Retinal pigment epithelial cell (primary cell): ENCODE measurements at regions not wholly inside any gene's neighbourhood (a gene's known extent, or its start where the extent isn't known, plus 50 kb on each side); places are given as distances from the start of the nearest gene placed in this dataset.

Source experiments
- DNase-seq: peaks from one replicate; pipeline ENCODE4 v3.0.0-alpha.2; 2010; ENCODE audit warnings: low read depth
- H3K4me3 ChIP-seq: 2 replicates; pipeline ENCODE4 v1.5.1; 2011; ENCODE audit warnings: mild to moderate bottlenecking, low read length, control low read depth, moderate library complexity
- CTCF ChIP-seq: conservative IDR thresholded peaks from 2 replicates; pipeline ENCODE4 v1.5.1; 2011; ENCODE audit warnings: low read depth, low read length, control low read depth, inconsistent platforms

- H3K4me3 ChIP-seq: no peak overlapping the region
- no peak for TF ChIP-seq CTCF
- DNase-seq: no peak
These were observed 495.9 kb upstream of the ARID1B start for GRCh38 chr6:156281266-156281665.

GRCh38 chr6:156280065-156280464, 497.1 kb upstream of the ARID1B start:
- no peak for TF ChIP-seq CTCF
- H3K4me3 ChIP-seq: no peak overlapping the region
- DNase-seq: no peak

GRCh38 chr6:156279261-156279969, 497.8 kb upstream of the ARID1B start:
- DNase-seq: no peak
- no peak for TF ChIP-seq CTCF
- H3K4me3 ChIP-seq: no peak overlapping the region

- TF ChIP-seq CTCF: no peak
- H3K4me3 ChIP-seq: no peak overlapping the region
- no peak for DNase-seq
These were observed 504.0 kb upstream of the ARID1B start for GRCh38 chr6:156273065-156273711.

- no peak for TF ChIP-seq CTCF
- H3K4me3 ChIP-seq: no peak overlapping the region
- no peak for DNase-seq
These were observed 507.3 kb upstream of the ARID1B start for GRCh38 chr6:156269751-156270369.

GRCh38 chr6:156268849-156269248, 508.3 kb upstream of the ARID1B start:
- TF ChIP-seq CTCF: no peak
- DNase-seq: no peak
- no peak overlapping the region for H3K4me3 ChIP-seq

GRCh38 chr6:156262014-156262413, 515.2 kb upstream of the ARID1B start:
- no peak for TF ChIP-seq CTCF
- no peak for DNase-seq
- H3K4me3 ChIP-seq: no peak overlapping the region
